ENCODE measurements at regions not wholly inside any gene's neighbourhood (a gene's known extent, or its start where the extent isn't known, plus 50 kb on each side); places are given as distances from the start of the nearest gene placed in this dataset.

DNA sequence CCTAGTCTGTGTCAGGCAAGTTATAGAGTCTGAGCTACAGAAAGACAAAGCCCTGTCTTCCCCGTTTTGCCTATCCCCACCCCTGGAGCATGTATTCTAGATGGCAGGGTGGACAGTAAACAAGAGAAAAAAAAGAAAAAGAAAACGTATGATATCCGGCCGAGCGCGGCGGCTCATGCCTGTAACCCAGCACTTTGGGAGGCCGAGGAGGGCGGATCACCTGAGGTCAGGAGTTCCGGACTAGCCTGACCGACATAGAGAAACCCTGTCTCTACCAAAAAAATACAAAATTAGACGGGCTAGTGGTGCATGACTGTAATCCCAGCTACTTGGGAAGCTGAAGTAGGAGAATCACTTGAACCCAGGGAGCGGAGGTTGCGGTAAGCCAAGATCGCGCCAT is 523.0 kb upstream of the CDH9 start:
- no peak overlapping the region for H3K4me3 ChIP-seq (ENCODE audit: low read depth, low read length)
- DNase-seq (ENCODE audit: low read depth) = no peak
- no peak for TF ChIP-seq MYC (IDR thresholded peaks at IDR 0.05; ENCODE audit: low read depth, low read length)
- TF ChIP-seq POLR2A (IDR thresholded peaks at IDR 0.05; ENCODE audit: extremely low read depth, insufficient read length) = no peak
- TF ChIP-seq, protein P1, sequence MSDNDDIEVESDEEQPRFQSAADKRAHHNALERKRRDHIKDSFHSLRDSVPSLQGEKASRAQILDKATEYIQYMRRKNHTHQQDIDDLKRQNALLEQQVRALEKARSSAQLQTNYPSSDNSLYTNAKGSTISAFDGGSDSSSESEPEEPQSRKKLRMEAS (IDR thresholded peaks at IDR 0.05; ENCODE audit: low read depth, low read length) = no peak
- TF ChIP-seq, protein P2, sequence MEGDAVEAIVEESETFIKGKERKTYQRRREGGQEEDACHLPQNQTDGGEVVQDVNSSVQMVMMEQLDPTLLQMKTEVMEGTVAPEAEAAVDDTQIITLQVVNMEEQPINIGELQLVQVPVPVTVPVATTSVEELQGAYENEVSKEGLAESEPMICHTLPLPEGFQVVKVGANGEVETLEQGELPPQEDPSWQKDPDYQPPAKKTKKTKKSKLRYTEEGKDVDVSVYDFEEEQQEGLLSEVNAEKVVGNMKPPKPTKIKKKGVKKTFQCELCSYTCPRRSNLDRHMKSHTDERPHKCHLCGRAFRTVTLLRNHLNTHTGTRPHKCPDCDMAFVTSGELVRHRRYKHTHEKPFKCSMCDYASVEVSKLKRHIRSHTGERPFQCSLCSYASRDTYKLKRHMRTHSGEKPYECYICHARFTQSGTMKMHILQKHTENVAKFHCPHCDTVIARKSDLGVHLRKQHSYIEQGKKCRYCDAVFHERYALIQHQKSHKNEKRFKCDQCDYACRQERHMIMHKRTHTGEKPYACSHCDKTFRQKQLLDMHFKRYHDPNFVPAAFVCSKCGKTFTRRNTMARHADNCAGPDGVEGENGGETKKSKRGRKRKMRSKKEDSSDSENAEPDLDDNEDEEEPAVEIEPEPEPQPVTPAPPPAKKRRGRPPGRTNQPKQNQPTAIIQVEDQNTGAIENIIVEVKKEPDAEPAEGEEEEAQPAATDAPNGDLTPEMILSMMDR (IDR thresholded peaks at IDR 0.05; ENCODE audit: low read depth, low read length) = no peak

DNA sequence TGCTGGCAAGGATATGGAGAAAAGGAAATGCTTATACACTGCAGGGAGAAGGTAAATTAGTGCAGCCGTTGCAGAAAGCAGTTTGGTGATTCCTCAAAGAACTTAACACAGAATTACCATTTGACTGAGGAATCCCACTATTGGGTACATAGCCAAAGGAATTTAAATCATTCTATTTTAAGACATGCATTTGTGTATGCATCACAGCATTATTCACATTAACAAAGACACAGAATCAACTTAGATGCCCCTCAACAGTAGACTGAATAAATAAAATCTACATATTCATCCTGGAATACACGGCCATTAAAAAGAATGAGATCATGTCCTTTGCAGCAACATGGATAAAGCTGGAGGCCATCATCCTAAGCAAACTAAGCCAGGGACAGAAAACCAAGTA is 510.1 kb upstream of the CDH9 start:
- DNase-seq (ENCODE audit: low read depth) = no peak
- TF ChIP-seq, protein P2 (IDR thresholded peaks at IDR 0.05; ENCODE audit: low read depth, low read length) = no peak
- TF ChIP-seq POLR2A (IDR thresholded peaks at IDR 0.05; ENCODE audit: extremely low read depth, insufficient read length) (no peak), MYC (IDR thresholded peaks at IDR 0.05; ENCODE audit: low read depth, low read length) (no peak)
- TF ChIP-seq, protein P1 (IDR thresholded peaks at IDR 0.05; ENCODE audit: low read depth, low read length) = no peak

DNA sequence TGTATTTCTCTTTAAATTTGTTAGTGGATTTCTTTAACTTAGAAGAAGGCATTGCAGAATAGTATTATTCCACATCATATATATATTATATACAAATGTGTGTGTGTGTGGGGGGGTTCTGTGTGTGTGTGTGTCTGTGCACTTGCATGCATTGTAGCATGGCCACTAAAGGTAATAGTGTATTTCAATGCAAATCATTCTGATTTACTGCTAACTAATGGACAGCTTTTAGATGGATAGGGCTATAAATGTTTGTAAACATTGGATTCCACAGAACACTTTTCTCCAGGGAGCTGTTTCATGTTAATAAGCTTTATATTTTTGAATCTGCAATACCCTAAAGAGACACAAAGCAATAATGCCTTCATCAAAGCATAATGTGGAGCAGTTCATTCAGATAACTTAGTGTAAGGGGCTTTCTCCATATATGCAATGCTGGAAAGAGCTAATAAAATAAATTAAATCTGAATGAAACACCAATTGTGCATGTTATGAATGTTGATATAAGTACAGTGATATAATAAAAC is 496.7 kb upstream of the CDH9 start:
- TF ChIP-seq, protein P1 (IDR thresholded peaks at IDR 0.05; ENCODE audit: low read depth, low read length) = no peak
- no peak for TF ChIP-seq MYC (IDR thresholded peaks at IDR 0.05; ENCODE audit: low read depth, low read length)
- no peak for TF ChIP-seq POLR2A (IDR thresholded peaks at IDR 0.05; ENCODE audit: extremely low read depth, insufficient read length)
- TF ChIP-seq, protein P2 (IDR thresholded peaks at IDR 0.05; ENCODE audit: low read depth, low read length) = no peak
- H3K4me3 ChIP-seq (ENCODE audit: low read depth, low read length) = no peak overlapping the region
- no peak for DNase-seq (ENCODE audit: low read depth)

More for the DNA sequence above, 510.1 kb upstream of the CDH9 start:
- no peak overlapping the region for H3K4me3 ChIP-seq (ENCODE audit: low read depth, low read length)

DNA sequence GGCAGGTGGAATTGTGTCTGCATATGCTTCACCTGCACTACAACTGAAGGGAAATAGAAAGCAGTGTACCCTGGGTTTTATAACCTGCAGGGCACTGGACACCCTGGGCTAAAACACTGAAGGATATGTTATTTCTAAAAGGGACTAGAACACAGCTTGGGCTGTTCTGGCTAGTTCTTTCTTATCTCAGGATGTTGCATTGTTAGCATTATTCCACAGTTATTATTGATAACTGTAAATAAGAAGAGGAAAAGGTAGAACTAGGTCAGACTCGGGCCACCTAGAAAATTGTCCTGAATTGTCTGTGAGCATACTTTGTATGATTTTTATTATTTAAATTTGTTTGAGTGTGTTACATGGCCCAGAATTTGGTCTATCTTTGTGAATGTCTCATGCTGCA is 493.9 kb upstream of the CDH9 start:
- no peak for DNase-seq (ENCODE audit: low read depth)
- TF ChIP-seq POLR2A (IDR thresholded peaks at IDR 0.05; ENCODE audit: extremely low read depth, insufficient read length) (no peak), MYC (IDR thresholded peaks at IDR 0.05; ENCODE audit: low read depth, low read length) (no peak)
- TF ChIP-seq, protein P1 (IDR thresholded peaks at IDR 0.05; ENCODE audit: low read depth, low read length) = no peak
- TF ChIP-seq, protein P2 (IDR thresholded peaks at IDR 0.05; ENCODE audit: low read depth, low read length) = no peak
- no peak overlapping the region for H3K4me3 ChIP-seq (ENCODE audit: low read depth, low read length)

DNA sequence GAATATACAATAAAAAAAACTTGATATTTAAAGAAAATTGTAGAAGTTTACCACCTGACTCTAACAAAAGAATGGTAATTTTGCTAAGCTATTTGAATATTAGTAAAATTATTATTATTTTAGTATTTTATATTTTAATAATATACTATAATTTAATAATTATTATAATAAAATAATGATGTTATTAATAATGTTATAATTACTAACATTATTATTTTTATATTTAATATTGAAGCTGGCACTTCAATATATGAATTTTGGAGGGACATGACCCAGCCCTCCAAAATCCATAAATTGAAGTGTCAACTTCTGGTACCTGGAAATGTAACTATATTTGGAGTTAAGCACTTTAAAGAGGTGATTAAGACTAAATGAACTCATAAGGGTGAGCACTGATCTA is 486.1 kb upstream of the CDH9 start:
- DNase-seq (ENCODE audit: low read depth) = no peak
- H3K4me3 ChIP-seq (ENCODE audit: low read depth, low read length) = no peak overlapping the region
- TF ChIP-seq, protein P2 (IDR thresholded peaks at IDR 0.05; ENCODE audit: low read depth, low read length) = no peak
- TF ChIP-seq, protein P1 (IDR thresholded peaks at IDR 0.05; ENCODE audit: low read depth, low read length) = no peak
- no peak for TF ChIP-seq MYC (IDR thresholded peaks at IDR 0.05; ENCODE audit: low read depth, low read length)
- TF ChIP-seq POLR2A (IDR thresholded peaks at IDR 0.05; ENCODE audit: extremely low read depth, insufficient read length) = no peak
